ENCODE measurements at regions not wholly inside any gene's neighbourhood (a gene's known extent, or its start where the extent isn't known, plus 50 kb on each side); places are given as distances from the start of the nearest gene placed in this dataset.

- H3K36me3 Mint-ChIP-seq = peaks cover 6% of the 10 kb centered on the region
- no peak for DNase-seq (ENCODE audit: low spot score in 2 of 2, unreplicated experiment in 2 of 2)
- H3K9me3 Mint-ChIP-seq = peaks cover 14% of the 10 kb centered on the region
- no peak overlapping the region for H3K4me3 Mint-ChIP-seq
- H3K27me3 Mint-ChIP-seq (ENCODE audit: low read depth) = peaks cover 5% of the 10 kb centered on the region
- H3K27ac Mint-ChIP-seq = peak overlapping the region; percentile 48
- peaks cover 32% of the 10 kb centered on the region for H3K4me1 Mint-ChIP-seq
- TF ChIP-seq, protein P1, sequence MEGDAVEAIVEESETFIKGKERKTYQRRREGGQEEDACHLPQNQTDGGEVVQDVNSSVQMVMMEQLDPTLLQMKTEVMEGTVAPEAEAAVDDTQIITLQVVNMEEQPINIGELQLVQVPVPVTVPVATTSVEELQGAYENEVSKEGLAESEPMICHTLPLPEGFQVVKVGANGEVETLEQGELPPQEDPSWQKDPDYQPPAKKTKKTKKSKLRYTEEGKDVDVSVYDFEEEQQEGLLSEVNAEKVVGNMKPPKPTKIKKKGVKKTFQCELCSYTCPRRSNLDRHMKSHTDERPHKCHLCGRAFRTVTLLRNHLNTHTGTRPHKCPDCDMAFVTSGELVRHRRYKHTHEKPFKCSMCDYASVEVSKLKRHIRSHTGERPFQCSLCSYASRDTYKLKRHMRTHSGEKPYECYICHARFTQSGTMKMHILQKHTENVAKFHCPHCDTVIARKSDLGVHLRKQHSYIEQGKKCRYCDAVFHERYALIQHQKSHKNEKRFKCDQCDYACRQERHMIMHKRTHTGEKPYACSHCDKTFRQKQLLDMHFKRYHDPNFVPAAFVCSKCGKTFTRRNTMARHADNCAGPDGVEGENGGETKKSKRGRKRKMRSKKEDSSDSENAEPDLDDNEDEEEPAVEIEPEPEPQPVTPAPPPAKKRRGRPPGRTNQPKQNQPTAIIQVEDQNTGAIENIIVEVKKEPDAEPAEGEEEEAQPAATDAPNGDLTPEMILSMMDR (IDR thresholded peaks at IDR 0.05; ENCODE audit: unreplicated experiment) = no peak
These were observed 172.2 kb downstream of the ASB1 start for GRCh38 chr2:238598802-238599530.

GRCh38 chr2:238599549-238600505, 173.1 kb downstream of the ASB1 start:
- H3K36me3 Mint-ChIP-seq = peaks cover 6% of the 10 kb centered on the region
- TF ChIP-seq, protein P1 (IDR thresholded peaks at IDR 0.05; ENCODE audit: unreplicated experiment) = no peak
- DNase-seq (ENCODE audit: low spot score in 2 of 2, unreplicated experiment in 2 of 2) = no peak
- peaks cover 5% of the 10 kb centered on the region for H3K27me3 Mint-ChIP-seq (ENCODE audit: low read depth)
- H3K9me3 Mint-ChIP-seq = peaks cover 23% of the 10 kb centered on the region
- peaks cover 32% of the 10 kb centered on the region for H3K4me1 Mint-ChIP-seq
- no peak overlapping the region for H3K27ac Mint-ChIP-seq
- no peak overlapping the region for H3K4me3 Mint-ChIP-seq

GRCh38 chr2:238600506-238601432, 174.0 kb downstream of the ASB1 start:
- no peak overlapping the region for H3K4me3 Mint-ChIP-seq
- TF ChIP-seq, protein P1 (IDR thresholded peaks at IDR 0.05; ENCODE audit: unreplicated experiment) = no peak
- H3K4me1 Mint-ChIP-seq = peaks cover 32% of the 10 kb centered on the region
- peaks cover 5% of the 10 kb centered on the region for H3K27me3 Mint-ChIP-seq (ENCODE audit: low read depth)
- H3K36me3 Mint-ChIP-seq = peaks cover 6% of the 10 kb centered on the region
- DNase-seq (ENCODE audit: low spot score in 2 of 2, unreplicated experiment in 2 of 2) = no peak
- no peak overlapping the region for H3K27ac Mint-ChIP-seq
- H3K9me3 Mint-ChIP-seq = peaks cover 24% of the 10 kb centered on the region

DNA sequence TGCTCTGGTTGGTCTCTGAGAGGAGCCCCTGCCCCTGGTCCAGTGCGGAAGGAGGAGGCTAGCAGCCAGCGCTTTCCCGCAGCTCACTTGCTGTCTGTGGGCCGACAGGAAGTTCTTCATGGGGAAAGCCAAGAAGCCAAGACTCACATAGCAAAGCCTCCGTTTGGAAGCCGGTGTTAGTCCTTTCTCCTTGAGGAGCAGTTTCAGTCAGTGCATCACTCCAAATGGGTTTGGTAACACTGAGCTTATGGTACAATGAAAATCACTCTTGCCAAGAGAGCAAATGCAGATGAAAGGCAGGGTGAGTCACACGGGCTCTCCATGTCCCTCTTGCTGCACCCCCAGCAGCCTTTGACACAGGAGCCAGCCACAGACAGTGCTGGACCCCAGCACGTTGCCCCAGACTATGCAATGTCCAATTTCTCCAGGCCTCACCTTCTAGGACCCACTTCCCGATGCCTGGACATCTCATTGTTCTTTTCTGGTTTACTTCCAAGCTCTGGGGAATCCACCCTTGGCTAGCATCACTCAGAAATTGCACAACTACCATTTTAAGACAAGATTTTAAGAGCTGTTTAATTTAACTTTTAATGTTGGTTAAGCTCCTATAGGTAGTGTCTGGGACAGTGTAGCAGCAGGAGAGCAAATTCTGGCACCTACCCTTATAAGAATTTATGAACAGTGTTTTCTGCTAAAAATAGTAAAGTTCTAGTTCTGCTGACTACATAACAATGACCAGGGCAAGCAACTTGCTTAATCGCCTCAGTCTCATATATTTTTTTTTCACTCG, 174.9 kb downstream of the ASB1 start:
- no peak for DNase-seq (ENCODE audit: low spot score in 2 of 2, unreplicated experiment in 2 of 2)
- H3K27ac Mint-ChIP-seq = no peak overlapping the region
- H3K27me3 Mint-ChIP-seq (ENCODE audit: low read depth) = peaks cover 5% of the 10 kb centered on the region
- TF ChIP-seq, protein P1 (IDR thresholded peaks at IDR 0.05; ENCODE audit: unreplicated experiment) = no peak
- H3K4me3 Mint-ChIP-seq = no peak overlapping the region
- peaks cover 6% of the 10 kb centered on the region for H3K36me3 Mint-ChIP-seq
- H3K9me3 Mint-ChIP-seq = peaks cover 24% of the 10 kb centered on the region
- peaks cover 31% of the 10 kb centered on the region for H3K4me1 Mint-ChIP-seq
